H9 (cell line): ENCODE measurements at regions not wholly inside any gene's neighbourhood (a gene's known extent, or its start where the extent isn't known, plus 50 kb on each side); places are given as distances from the start of the nearest gene placed in this dataset.

Source experiments
- DNase-seq: peaks from one replicate; pipeline ENCODE4 v3.0.0-alpha.2; 2017
- H2AFZ ChIP-seq: one replicate; pipeline ENCODE4 v1.6.1; 2013; ENCODE audit warnings: mild to moderate bottlenecking, low read length, control low read depth, moderate library complexity
- H2AK5ac ChIP-seq: 2 replicates; pipeline ENCODE4 v1.6.1; 2013; ENCODE audit warnings: low read length, control low read depth, mixed read lengths; ENCODE audit not compliant: insufficient read length
- H2BK120ac ChIP-seq: one replicate; pipeline ENCODE4 v1.6.1; 2013; ENCODE audit warnings: low read depth, mild to moderate bottlenecking, low read length, control low read depth, inconsistent platforms; ENCODE audit not compliant: poor library complexity, severe bottlenecking
- H2BK12ac ChIP-seq: 2 replicates; pipeline ENCODE4 v1.6.1; 2013; ENCODE audit warnings: low read length, control low read depth, mixed read lengths, low read depth; ENCODE audit not compliant: insufficient read length
- H2BK15ac ChIP-seq: 2 replicates; pipeline ENCODE4 v1.6.1; 2013; ENCODE audit warnings: low read depth, low read length, control low read depth
- H2BK20ac ChIP-seq: one replicate; pipeline ENCODE4 v1.6.1; 2013; ENCODE audit warnings: low read depth, mild to moderate bottlenecking, low read length, control low read depth, inconsistent platforms; ENCODE audit not compliant: poor library complexity, severe bottlenecking
- H2BK5ac ChIP-seq: 2 replicates; pipeline ENCODE4 v1.6.1; 2013; ENCODE audit warnings: low read length, control low read depth, mixed read lengths; ENCODE audit not compliant: insufficient read length
- H3K14ac ChIP-seq: 2 replicates; pipeline ENCODE4 v1.6.1; 2013; ENCODE audit warnings: low read length, control low read depth; ENCODE audit not compliant: insufficient read depth
- H3K18ac ChIP-seq: 2 replicates; pipeline ENCODE4 v1.6.1; 2013; ENCODE audit warnings: low read depth, mild to moderate bottlenecking, mixed read lengths, low read length, control low read depth; ENCODE audit not compliant: insufficient read length
- H3K23ac ChIP-seq: 2 replicates; pipeline ENCODE4 v1.6.1; 2013; ENCODE audit warnings: low read length, control low read depth, mixed read lengths, low read depth; ENCODE audit not compliant: insufficient read length
- H3K23me2 ChIP-seq: 2 replicates; pipeline ENCODE4 v1.6.1; 2013; ENCODE audit warnings: low read depth, mild to moderate bottlenecking, mixed read lengths, low read length, control low read depth; ENCODE audit not compliant: insufficient read length, poor library complexity, severe bottlenecking
- H3K27ac ChIP-seq: 2 replicates; pipeline ENCODE4 v1.5.1; 2013; ENCODE audit warnings: low read length, control low read depth, mixed read lengths, low read depth; ENCODE audit not compliant: insufficient read length
- H3K27me3 ChIP-seq: 2 replicates; pipeline ENCODE4 v1.6.1; 2013; ENCODE audit warnings: low read length, control low read depth, inconsistent platforms; ENCODE audit not compliant: insufficient read depth
- H3K4ac ChIP-seq: 2 replicates; pipeline ENCODE4 v1.6.1; 2013; ENCODE audit warnings: low read depth, mild to moderate bottlenecking, control low read depth, inconsistent platforms, low read length, moderate library complexity
- H3K4me1 ChIP-seq: 2 replicates; pipeline ENCODE4 v1.6.1; 2013; ENCODE audit warnings: low read length, control low read depth, inconsistent platforms; ENCODE audit not compliant: insufficient read depth
- H3K4me2 ChIP-seq: 2 replicates; pipeline ENCODE4 v1.6.1; 2013; ENCODE audit warnings: low read length, control low read depth, mixed read lengths; ENCODE audit not compliant: insufficient read length, insufficient read depth
- H3K56ac ChIP-seq: 2 replicates; pipeline ENCODE4 v1.6.1; 2013; ENCODE audit warnings: low read depth, mild to moderate bottlenecking, mixed read lengths, low read length, control low read depth; ENCODE audit not compliant: insufficient read length
- H3K79me1 ChIP-seq: 2 replicates; pipeline ENCODE4 v1.6.1; 2013; ENCODE audit warnings: low read depth, mild to moderate bottlenecking, moderate library complexity, low read length, control low read depth, inconsistent platforms; ENCODE audit not compliant: insufficient read depth, poor library complexity, severe bottlenecking
- H3K79me2 ChIP-seq: 2 replicates; pipeline ENCODE4 v1.6.1; 2013; ENCODE audit warnings: low read length, control low read depth, inconsistent platforms; ENCODE audit not compliant: insufficient read depth
- H3K9ac ChIP-seq: 2 replicates; pipeline ENCODE4 v1.6.1; 2013; ENCODE audit warnings: low read length, control low read depth, mixed read lengths; ENCODE audit not compliant: insufficient read length; ENCODE audit errors: extremely low read depth
- H3K9me3 ChIP-seq: one replicate; pipeline ENCODE4 v1.6.1; 2013; ENCODE audit warnings: low read depth, low read length, inconsistent platforms; ENCODE audit not compliant: control insufficient read depth
- H3T11ph ChIP-seq: one replicate; pipeline ENCODE4 v1.6.1; 2013; ENCODE audit warnings: mild to moderate bottlenecking, low read length, control low read depth, inconsistent platforms
- H4K20me1 ChIP-seq: one replicate; pipeline ENCODE4 v1.6.1; 2013; ENCODE audit not compliant: control insufficient read depth, insufficient read length, insufficient read depth
- H4K5ac ChIP-seq: 2 replicates; pipeline ENCODE4 v1.6.1; 2013; ENCODE audit warnings: low read depth, mild to moderate bottlenecking, mixed read lengths, low read length, control low read depth; ENCODE audit not compliant: insufficient read length
- H4K8ac ChIP-seq: replicated peaks from 2 replicates; pipeline ENCODE4 v1.6.1; 2013; ENCODE audit warnings: low read length, control low read depth, mixed read lengths, low read depth; ENCODE audit not compliant: insufficient read length
- H4K91ac ChIP-seq: 2 replicates; pipeline ENCODE4 v1.6.1; 2013; ENCODE audit warnings: low read depth, mild to moderate bottlenecking, moderate library complexity, mixed read lengths, low read length, control low read depth; ENCODE audit not compliant: insufficient read length
- H3K27ac Mint-ChIP-seq, 3 experiments: 2 replicates in 2 of 3; 3 replicates in 1 of 3; pipeline ENCODE4 v1.8.0; 2020 to 2021; ENCODE audit warnings: mixed read lengths in 3 of 3, mild to moderate bottlenecking in 1 of 3, moderate library complexity in 1 of 3
- H3K27me3 Mint-ChIP-seq: 2 replicates; pipeline ENCODE4 v1.8.0; 2021; ENCODE audit warnings: low read depth, mild to moderate bottlenecking, moderate library complexity, mixed read lengths
- H3K36me3 Mint-ChIP-seq, 3 experiments: 2 replicates in 2 of 3; 3 replicates in 1 of 3; pipeline ENCODE4 v1.8.0; 2020 to 2021; ENCODE audit warnings: low read depth in 3 of 3, mixed read lengths in 3 of 3; ENCODE audit not compliant: insufficient read depth in 1 of 3
- H3K4me1 Mint-ChIP-seq, 2 experiments: 2 replicates each; pipeline ENCODE4 v1.8.0; 2020; ENCODE audit warnings: mixed read lengths in 2 of 2
- H3K4me3 Mint-ChIP-seq, 2 experiments: 2 replicates in 1 of 2; 3 replicates in 1 of 2; pipeline ENCODE4 v1.8.0; 2020 to 2021; ENCODE audit warnings: mild to moderate bottlenecking in 2 of 2, mixed read lengths in 2 of 2, moderate library complexity in 1 of 2
- H3K9me3 Mint-ChIP-seq, 2 experiments: 2 replicates in 1 of 2; 3 replicates in 1 of 2; pipeline ENCODE4 v1.8.0; 2020; ENCODE audit warnings: mild to moderate bottlenecking in 2 of 2, mixed read lengths in 2 of 2, moderate library complexity in 1 of 2
- TF ChIP-seq, protein P1 (sequence below): fragments of 200-600 bp; sonication (generic); conservative IDR thresholded peaks from 3 replicates; pipeline ENCODE4 v1.8.0; 2021; ENCODE audit warnings: antibody characterized with exemption, mild to moderate bottlenecking

DNA sequence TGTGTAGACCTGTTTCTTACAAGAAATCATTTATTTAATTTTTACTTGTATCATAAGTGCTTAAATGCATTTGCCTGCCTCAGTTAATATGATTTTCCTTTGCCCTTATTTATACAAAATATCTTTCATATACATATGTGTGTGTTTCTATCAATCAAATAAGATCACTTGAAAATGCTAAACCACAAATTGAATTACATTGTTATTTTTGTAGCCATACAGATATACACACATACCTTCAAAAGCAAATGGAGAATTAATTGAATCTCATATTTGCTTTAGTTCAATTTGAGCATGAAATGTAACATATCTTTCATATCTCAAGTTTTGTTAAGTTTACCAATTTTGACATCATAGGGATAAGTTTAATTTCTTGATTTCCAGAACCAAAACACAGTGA lies 755.8 kb upstream of the PIK3C3 start:
- Histone ChIP-seq H2BK5ac (no peak overlapping the region), H2BK15ac (no peak overlapping the region), H3K79me2 (no peaks in the 10 kb centered on the region), H2AK5ac (no peak overlapping the region), H4K91ac (no peak overlapping the region), H3K23ac (no peak overlapping the region), H3K14ac (no peak overlapping the region), H3K4ac (no peak overlapping the region), H4K8ac (no peak overlapping the region), H3T11ph (no peak overlapping the region), H4K20me1 (no peaks in the 10 kb centered on the region), H3K23me2 (no peaks in the 10 kb centered on the region), H2BK20ac (no peak overlapping the region), H3K18ac (no peak overlapping the region), H4K5ac (no peak overlapping the region), H2BK120ac (no peak overlapping the region), H2AFZ (no peak overlapping the region), H3K27ac (no peak overlapping the region), H3K79me1 (no peaks in the 10 kb centered on the region), H3K4me1 (no peaks in the 10 kb centered on the region), H3K4me2 (no peak overlapping the region), H3K9ac (no peak overlapping the region), H2BK12ac (no peak overlapping the region), H3K56ac (no peak overlapping the region), H3K9me3 (peaks cover 6% of the 10 kb centered on the region), H3K27me3 (no peaks in the 10 kb centered on the region)
- H3K27ac Mint-ChIP-seq, result no peak overlapping the region
- H3K9me3 Mint-ChIP-seq, result peaks cover 6 to 13% of the 10 kb centered on the region in 2 experiments; a peak in 4 of 5 replicates
- peaks cover 6 to 24% (median 7%) of the 10 kb centered on the region in 3 experiments; a peak in 6 of 7 replicates for H3K36me3 Mint-ChIP-seq
- H3K27me3 Mint-ChIP-seq, result no peaks in the 10 kb centered on the region
- no peak for DNase-seq
- TF ChIP-seq, protein P1, sequence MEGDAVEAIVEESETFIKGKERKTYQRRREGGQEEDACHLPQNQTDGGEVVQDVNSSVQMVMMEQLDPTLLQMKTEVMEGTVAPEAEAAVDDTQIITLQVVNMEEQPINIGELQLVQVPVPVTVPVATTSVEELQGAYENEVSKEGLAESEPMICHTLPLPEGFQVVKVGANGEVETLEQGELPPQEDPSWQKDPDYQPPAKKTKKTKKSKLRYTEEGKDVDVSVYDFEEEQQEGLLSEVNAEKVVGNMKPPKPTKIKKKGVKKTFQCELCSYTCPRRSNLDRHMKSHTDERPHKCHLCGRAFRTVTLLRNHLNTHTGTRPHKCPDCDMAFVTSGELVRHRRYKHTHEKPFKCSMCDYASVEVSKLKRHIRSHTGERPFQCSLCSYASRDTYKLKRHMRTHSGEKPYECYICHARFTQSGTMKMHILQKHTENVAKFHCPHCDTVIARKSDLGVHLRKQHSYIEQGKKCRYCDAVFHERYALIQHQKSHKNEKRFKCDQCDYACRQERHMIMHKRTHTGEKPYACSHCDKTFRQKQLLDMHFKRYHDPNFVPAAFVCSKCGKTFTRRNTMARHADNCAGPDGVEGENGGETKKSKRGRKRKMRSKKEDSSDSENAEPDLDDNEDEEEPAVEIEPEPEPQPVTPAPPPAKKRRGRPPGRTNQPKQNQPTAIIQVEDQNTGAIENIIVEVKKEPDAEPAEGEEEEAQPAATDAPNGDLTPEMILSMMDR, result no peak
- no peak overlapping the region for H3K4me3 Mint-ChIP-seq
- 0 out of 4 replicates have a peak, but pooled peaks cover 0 to 2% of the 10 kb centered on the region in 2 experiments for H3K4me1 Mint-ChIP-seq
